Activated CD8-positive, alpha-beta T cell treated with anti-CD3 and anti-CD28 coated beads, Interleukin-2, amount 10 ng/mL, durations not matched to agents 7 days and 5 days (primary cell): ENCODE measurements at regions not wholly inside any gene's neighbourhood (a gene's known extent, or its start where the extent isn't known, plus 50 kb on each side); places are given as distances from the start of the nearest gene placed in this dataset.
"Not testable (repeated sequence)": the region's sequence is repeated elsewhere in the genome, so short reads cannot be mapped to it uniquely, and the experiment has no call there.

Source experiments
- ATAC-seq: fragments of 150-1000 bp; cut with Tn5 transposase; one replicate; pipeline ENCODE4 v1.10.0; 2021; ENCODE audit warnings: moderate library complexity
- CTCF ChIA-PET: fragments of 350-600 bp; sonication (Branson Sonifier 250); formaldehyde crosslinking; loops from one replicate; lab custom pipeline; 2021; ENCODE audit warnings: antibody characterized with exemption; lab: Charles Lee
- POLR2A ChIA-PET: fragments of 350-600 bp; sonication (Branson Sonifier 250); formaldehyde crosslinking; loops from one replicate; lab custom pipeline; 2021; ENCODE audit warnings: antibody characterized with exemption; lab: Charles Lee
- DNase-seq: peaks from one replicate; pipeline ENCODE4 v3.0.0-alpha.2; 2020
- H3K27ac Mint-ChIP-seq: one replicate; pipeline ENCODE4 v1.8.0; 2021; ENCODE audit warnings: mild to moderate bottlenecking, mixed read lengths
- H3K27me3 Mint-ChIP-seq: one replicate; pipeline ENCODE4 v1.8.0; 2021; ENCODE audit warnings: low read depth, mixed read lengths
- H3K36me3 Mint-ChIP-seq: one replicate; pipeline ENCODE4 v1.8.0; 2021; ENCODE audit warnings: low read depth, mixed read lengths
- H3K4me1 Mint-ChIP-seq: one replicate; pipeline ENCODE4 v1.8.0; 2021; ENCODE audit warnings: low read depth, mixed read lengths
- H3K4me3 Mint-ChIP-seq: one replicate; pipeline ENCODE4 v1.8.0; 2021; ENCODE audit warnings: mild to moderate bottlenecking, mixed read lengths
- H3K9me3 Mint-ChIP-seq: one replicate; pipeline ENCODE4 v1.8.0; 2022; ENCODE audit warnings: mixed read lengths; ENCODE audit not compliant: insufficient read depth

DNA sequence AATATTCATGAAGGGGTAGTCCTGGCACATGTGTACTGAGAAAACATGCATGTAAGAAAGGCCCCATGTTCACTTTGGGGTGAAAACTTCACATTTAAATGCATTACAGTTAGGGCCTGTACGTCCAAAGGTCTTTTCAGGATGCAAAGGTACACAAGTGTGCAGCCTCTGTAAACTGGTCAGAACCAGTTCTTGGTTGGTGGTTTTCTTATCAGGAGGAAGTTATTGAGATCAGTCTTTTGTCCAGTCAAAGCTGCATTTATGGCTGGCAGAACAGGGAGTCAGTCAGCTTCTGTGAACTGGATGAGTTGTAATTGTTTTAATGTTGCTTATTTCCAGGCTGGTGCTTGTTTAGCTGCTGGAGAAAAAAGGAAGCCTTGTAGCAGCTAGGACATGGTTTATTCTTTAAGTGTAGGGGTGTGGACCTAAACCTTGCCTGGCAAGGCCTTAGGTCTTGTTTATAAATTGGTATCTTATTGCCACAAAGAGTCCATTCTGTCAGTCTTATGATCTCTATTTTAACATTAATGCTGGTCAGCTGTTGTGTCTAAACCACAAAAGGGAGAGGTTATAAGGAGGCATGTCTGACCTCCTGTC is 1906.6 kb upstream of the TENM3 start:
- Mint-ChIP-seq H3K9me3 (no peaks in the 10 kb centered on the region), H3K27me3 (no peaks in the 10 kb centered on the region), H3K36me3 (no peaks in the 10 kb centered on the region), H3K4me1 (no peaks in the 10 kb centered on the region), H3K4me3 (no peak overlapping the region), H3K27ac (no peak overlapping the region)
- CTCF ChIA-PET = no interaction called here
- POLR2A ChIA-PET = no interaction called here
- ATAC-seq (no peak), DNase-seq (no peak)

GRCh38 chr4:180341926-180342325 is 1901.3 kb upstream of the TENM3 start:
- Mint-ChIP-seq H3K4me3 (no peak overlapping the region), H3K9me3 (no peaks in the 10 kb centered on the region)
- POLR2A ChIA-PET = no interaction called here

GRCh38 chr4:180350901-180351300 is 1892.3 kb upstream of the TENM3 start:
- H3K36me3 Mint-ChIP-seq = no peaks in the 10 kb centered on the region
- no peaks in the 10 kb centered on the region for H3K27me3 Mint-ChIP-seq
- no peaks in the 10 kb centered on the region for H3K4me1 Mint-ChIP-seq
- CTCF ChIA-PET = no interaction called here
- POLR2A ChIA-PET = no interaction called here
- ATAC-seq (no peak), DNase-seq (no peak)
- H3K4me3 Mint-ChIP-seq = no peak overlapping the region
- no peak overlapping the region for H3K27ac Mint-ChIP-seq
- no peaks in the 10 kb centered on the region for H3K9me3 Mint-ChIP-seq

More at GRCh38 chr4:180341926-180342325, 1901.3 kb upstream of the TENM3 start:
- ATAC-seq (no peak), DNase-seq (no peak)
- CTCF ChIA-PET = no interaction called here
- H3K36me3 Mint-ChIP-seq = no peaks in the 10 kb centered on the region
- H3K4me1 Mint-ChIP-seq = no peaks in the 10 kb centered on the region
- no peaks in the 10 kb centered on the region for H3K27me3 Mint-ChIP-seq
- no peak overlapping the region for H3K27ac Mint-ChIP-seq

- Mint-ChIP-seq H3K4me3 (no peak overlapping the region), H3K4me1 (no peaks in the 10 kb centered on the region), H3K27me3 (no peaks in the 10 kb centered on the region), H3K27ac (no peak overlapping the region), H3K9me3 (no peaks in the 10 kb centered on the region), H3K36me3 (no peaks in the 10 kb centered on the region)
- ATAC-seq (no peak), DNase-seq (no peak)
- POLR2A ChIA-PET = no interaction called here
- CTCF ChIA-PET = no interaction called here
These were observed 1886.4 kb upstream of the TENM3 start for GRCh38 chr4:180356766-180357165.

DNA sequence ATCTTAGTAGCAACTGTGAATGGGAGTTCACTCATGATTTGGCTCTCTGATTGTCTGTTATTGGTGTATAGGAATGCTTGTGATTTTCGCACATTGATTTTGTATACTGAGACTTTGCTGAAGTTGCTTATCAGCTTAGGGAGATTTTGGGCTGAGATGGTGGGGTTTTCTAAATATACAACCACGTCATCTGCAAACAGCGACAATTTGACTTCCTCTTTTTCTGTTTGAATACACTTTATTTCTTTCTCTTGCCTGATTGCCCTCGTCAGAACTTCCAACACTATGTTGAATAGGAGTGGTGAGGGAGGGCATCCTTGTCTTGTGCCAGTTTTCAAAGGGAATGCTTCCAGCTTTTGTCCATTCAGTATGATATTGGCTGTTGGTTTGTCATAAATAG is 1883.1 kb upstream of the TENM3 start:
- CTCF ChIA-PET, H3K27me3 Mint-ChIP-seq, H3K9me3 Mint-ChIP-seq: not testable (repeated sequence)

GRCh38 chr4:180363815-180364214 is 1879.4 kb upstream of the TENM3 start:
- ATAC-seq (no peak), DNase-seq (no peak)
- Mint-ChIP-seq H3K36me3 (no peaks in the 10 kb centered on the region), H3K4me1 (no peaks in the 10 kb centered on the region), H3K4me3 (no peak overlapping the region), H3K9me3 (no peaks in the 10 kb centered on the region), H3K27me3 (no peaks in the 10 kb centered on the region), H3K27ac (no peak overlapping the region)
- ChIA-PET CTCF (no interaction called here), POLR2A (no interaction called here)

More for the DNA sequence above, 1883.1 kb upstream of the TENM3 start:
- H3K4me3 Mint-ChIP-seq, DNase-seq, POLR2A ChIA-PET, H3K4me1 Mint-ChIP-seq, ATAC-seq, H3K36me3 Mint-ChIP-seq, H3K27ac Mint-ChIP-seq: not testable (repeated sequence)

DNA sequence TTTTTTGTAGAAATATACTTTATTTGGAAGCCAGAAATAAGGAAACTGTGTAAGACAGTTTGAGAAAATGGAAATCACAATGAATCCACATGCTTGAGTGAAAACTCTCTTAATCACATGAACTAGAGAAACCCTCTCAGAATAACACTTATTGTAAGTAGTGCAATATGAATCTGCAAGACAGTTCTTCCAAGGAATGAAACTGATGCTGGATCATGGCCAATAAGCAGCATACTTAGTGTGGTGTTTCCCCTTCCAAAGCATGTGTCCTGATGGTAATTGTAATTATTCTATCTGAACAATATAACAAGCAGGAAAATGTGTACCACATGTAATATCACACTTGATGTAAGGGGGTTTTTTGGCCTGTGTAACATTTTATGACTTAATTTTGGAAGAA is 1870.5 kb upstream of the TENM3 start:
- ChIA-PET CTCF (no interaction called here), POLR2A (no interaction called here)
- Mint-ChIP-seq H3K9me3 (no peaks in the 10 kb centered on the region), H3K27me3 (no peaks in the 10 kb centered on the region), H3K27ac (no peak overlapping the region), H3K36me3 (no peaks in the 10 kb centered on the region), H3K4me1 (no peaks in the 10 kb centered on the region), H3K4me3 (no peak overlapping the region)
- no peak for ATAC-seq
- no peak for DNase-seq

DNA sequence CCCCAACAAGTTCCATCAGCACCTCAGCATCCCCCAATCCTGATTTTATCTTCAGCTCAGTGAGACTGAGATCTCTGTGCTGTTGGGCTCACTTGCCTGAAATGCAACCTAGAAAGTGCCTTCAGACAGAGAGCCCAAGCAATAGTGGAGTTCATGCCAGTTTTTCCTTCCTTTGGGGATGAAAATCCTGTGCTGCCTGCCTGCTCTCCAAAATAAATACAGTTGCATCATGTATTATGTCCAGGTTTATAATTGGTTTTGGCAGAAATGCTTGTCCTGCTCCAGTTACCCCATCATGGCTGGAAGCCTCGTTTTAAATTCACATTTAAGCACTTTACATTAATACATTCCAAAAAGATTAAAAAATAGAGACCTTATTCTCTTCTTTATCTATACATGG is 1865.5 kb upstream of the TENM3 start:
- no peaks in the 10 kb centered on the region for H3K27me3 Mint-ChIP-seq
- ChIA-PET CTCF (no interaction called here), POLR2A (no interaction called here)
- no peak for ATAC-seq
- no peaks in the 10 kb centered on the region for H3K9me3 Mint-ChIP-seq
- DNase-seq = no peak
- no peaks in the 10 kb centered on the region for H3K4me1 Mint-ChIP-seq
- no peak overlapping the region for H3K4me3 Mint-ChIP-seq
- no peak overlapping the region for H3K27ac Mint-ChIP-seq
- no peaks in the 10 kb centered on the region for H3K36me3 Mint-ChIP-seq

- Mint-ChIP-seq H3K27ac (no peak overlapping the region), H3K9me3 (no peaks in the 10 kb centered on the region), H3K4me1 (no peaks in the 10 kb centered on the region), H3K27me3 (no peaks in the 10 kb centered on the region), H3K4me3 (no peak overlapping the region), H3K36me3 (no peaks in the 10 kb centered on the region)
- ATAC-seq = no peak
- DNase-seq = no peak
- CTCF ChIA-PET = no interaction called here
- POLR2A ChIA-PET = no interaction called here
These were observed 1862.5 kb upstream of the TENM3 start for GRCh38 chr4:180380733-180381132.

DNA sequence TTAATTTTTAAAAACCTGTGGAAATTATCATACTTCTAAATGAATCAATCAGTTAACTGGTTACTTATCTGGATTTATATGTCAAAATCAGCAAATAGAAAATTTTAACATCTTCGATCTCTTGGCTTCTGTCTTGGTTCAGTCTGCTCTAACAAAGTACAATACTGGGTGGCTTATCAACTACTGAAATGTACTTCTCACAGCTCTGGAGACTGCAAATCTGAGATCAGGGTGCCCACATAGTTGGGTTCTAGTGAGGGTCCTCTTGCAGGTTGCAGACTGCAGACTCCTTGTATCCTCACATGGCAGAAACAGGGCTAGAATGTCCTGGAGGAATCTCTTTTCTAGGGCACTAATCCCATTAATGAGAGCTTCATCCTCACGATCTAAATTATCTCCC is 1851.6 kb upstream of the TENM3 start:
- Mint-ChIP-seq H3K9me3 (peaks cover 8% of the 10 kb centered on the region), H3K27ac (no peak overlapping the region), H3K4me3 (no peak overlapping the region), H3K36me3 (peaks cover 4% of the 10 kb centered on the region), H3K4me1 (peaks cover 12% of the 10 kb centered on the region), H3K27me3 (no peaks in the 10 kb centered on the region)
- ATAC-seq (peak; percentile 52), DNase-seq (no peak)
- POLR2A ChIA-PET = no interaction called here
- CTCF ChIA-PET = no interaction called here

- CTCF ChIA-PET = interaction anchor here (0.9 kb wide), 1 partner anchor 16 kb away, joined by 3 read pairs; no protein-coding TSS in a partner anchor
- DNase-seq (no peak), ATAC-seq (peak; percentile 77)
- H3K36me3 Mint-ChIP-seq = peaks cover 4% of the 10 kb centered on the region
- peaks cover 8% of the 10 kb centered on the region for H3K9me3 Mint-ChIP-seq
- H3K27me3 Mint-ChIP-seq = no peaks in the 10 kb centered on the region
- H3K4me1 Mint-ChIP-seq = peaks cover 18% of the 10 kb centered on the region
- peak overlapping the region; percentile 60 for H3K27ac Mint-ChIP-seq
- H3K4me3 Mint-ChIP-seq = peak overlapping the region; percentile 26
- POLR2A ChIA-PET = no interaction called here
These were observed 1848.9 kb upstream of the TENM3 start for GRCh38 chr4:180394312-180394711.

DNA sequence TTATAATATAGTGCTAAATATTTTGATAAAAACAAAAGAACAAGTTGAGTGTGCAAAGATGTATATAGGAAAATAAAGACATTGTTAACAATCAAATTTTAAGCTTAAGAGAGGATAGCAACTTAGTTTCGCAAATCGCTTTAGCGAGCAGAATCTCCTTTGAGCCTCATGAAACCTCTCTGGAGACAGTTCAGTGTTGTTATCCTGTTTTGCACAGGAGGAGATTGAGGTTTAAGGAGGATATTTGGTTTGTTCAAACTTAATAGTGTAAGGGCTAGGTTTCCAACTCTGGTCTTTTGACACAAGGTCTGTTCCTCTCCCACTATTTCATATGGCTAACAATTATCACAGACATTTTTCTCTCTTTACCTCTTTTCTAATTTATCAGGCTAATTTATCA is 1848.5 kb upstream of the TENM3 start:
- Mint-ChIP-seq H3K27ac (peak overlapping the region; percentile 64), H3K36me3 (peaks cover 4% of the 10 kb centered on the region), H3K9me3 (peaks cover 8% of the 10 kb centered on the region), H3K27me3 (no peaks in the 10 kb centered on the region), H3K4me1 (peaks cover 18% of the 10 kb centered on the region), H3K4me3 (peak overlapping the region; percentile 26)
- POLR2A ChIA-PET = no interaction called here
- ATAC-seq (peak; percentile 14), DNase-seq (no peak)
- CTCF ChIA-PET = interaction anchor here (0.9 kb wide), 1 partner anchor 16 kb away, joined by 3 read pairs; no protein-coding TSS in a partner anchor

GRCh38 chr4:180398564-180398963 is 1844.6 kb upstream of the TENM3 start:
- Mint-ChIP-seq H3K4me1 (peaks cover 15% of the 10 kb centered on the region), H3K36me3 (peaks cover 2% of the 10 kb centered on the region), H3K27ac (no peak overlapping the region), H3K9me3 (no peaks in the 10 kb centered on the region), H3K27me3 (no peaks in the 10 kb centered on the region), H3K4me3 (no peak overlapping the region)
- ChIA-PET POLR2A (no interaction called here), CTCF (no interaction called here)
- DNase-seq (no peak), ATAC-seq (no peak)
